SK-N-SH treated with all-trans-retinoic acid at 6 μM for 48 hours (cell line): ENCODE measurements at regions not wholly inside any gene's neighbourhood (a gene's known extent, or its start where the extent isn't known, plus 50 kb on each side); places are given as distances from the start of the nearest gene placed in this dataset.

Source experiments
- ATAC-seq: fragments of 200-7000 bp; cut with Tn5 transposase; 3 replicates; pipeline ENCODE4 v1.9.1; 2020; ENCODE audit warnings: mild to moderate bottlenecking, moderate library complexity
- ARNTL ChIP-seq: fragments of 450-650 bp; formaldehyde crosslinking; IDR thresholded peaks from 2 replicates; pipeline ENCODE4 v1.5.0; 2020; ENCODE audit warnings: low read depth, mild to moderate bottlenecking, moderate library complexity, borderline replicate concordance
- BACH2 ChIP-seq: fragments of 250-450 bp; sonication (Bioruptor Pico); IDR thresholded peaks from 2 replicates; pipeline ENCODE4 v1.9.0; 2021; ENCODE audit warnings: mild to moderate bottlenecking, borderline replicate concordance
- CSDC2 ChIP-seq: fragments of 250-450 bp; sonication (Bioruptor Pico); IDR thresholded peaks from 2 replicates; pipeline ENCODE4 v1.5.0; 2020; ENCODE audit warnings: mild to moderate bottlenecking, moderate library complexity
- ESRRG ChIP-seq: fragments of 250-450 bp; sonication (Bioruptor Pico); IDR thresholded peaks from 2 replicates; pipeline ENCODE4 v1.6.1; 2021; ENCODE audit warnings: mild to moderate bottlenecking
- GLIS3 ChIP-seq: fragments of 250-450 bp; sonication (Bioruptor Pico); IDR thresholded peaks from 2 replicates; pipeline ENCODE4 v1.5.0; 2020; ENCODE audit warnings: mild to moderate bottlenecking, moderate library complexity
- ISL1 ChIP-seq: fragments of 250-450 bp; sonication (Bioruptor Pico); IDR thresholded peaks from 2 replicates; pipeline ENCODE4 v2.1.2; 2022; ENCODE audit warnings: mild to moderate bottlenecking, moderate library complexity
- PPARA ChIP-seq: fragments of 250-450 bp; sonication (Bioruptor Pico); IDR thresholded peaks from 2 replicates; pipeline ENCODE4 v1.5.0; 2020; ENCODE audit warnings: mild to moderate bottlenecking, borderline replicate concordance
- RARB ChIP-seq: fragments of 250-450 bp; sonication (Bioruptor Pico); IDR thresholded peaks from 2 replicates; pipeline ENCODE4 v1.8.0; 2021; ENCODE audit warnings: mild to moderate bottlenecking, moderate library complexity
- SNAI2 ChIP-seq: fragments of 250-450 bp; sonication (Bioruptor Pico); IDR thresholded peaks from 2 replicates; pipeline ENCODE4 v1.5.0; 2020; ENCODE audit warnings: mild to moderate bottlenecking, moderate library complexity
- TCF4 ChIP-seq: fragments of 250-450 bp; sonication (Bioruptor Pico); IDR thresholded peaks from 2 replicates; pipeline ENCODE4 v1.8.0; 2021; ENCODE audit warnings: mild to moderate bottlenecking, moderate library complexity, borderline replicate concordance
- TOX ChIP-seq: fragments of 250-450 bp; sonication (Bioruptor Pico); IDR thresholded peaks from 2 replicates; pipeline ENCODE4 v1.8.0; 2021; ENCODE audit warnings: mild to moderate bottlenecking, moderate library complexity, borderline replicate concordance
- ZC3H10 ChIP-seq: fragments of 250-450 bp; sonication (Bioruptor Pico); IDR thresholded peaks from 2 replicates; pipeline ENCODE4 v1.5.1; 2021; ENCODE audit warnings: mild to moderate bottlenecking, moderate library complexity
- ZFP30 ChIP-seq: fragments of 450-650 bp; formaldehyde crosslinking; IDR thresholded peaks from 2 replicates; pipeline ENCODE4 v1.5.0; 2022; ENCODE audit warnings: mild to moderate bottlenecking, moderate library complexity
- ZNF565 ChIP-seq: fragments of 450-650 bp; formaldehyde crosslinking; conservative IDR thresholded peaks from 2 replicates; pipeline ENCODE4 v1.5.0; 2020; ENCODE audit warnings: low read depth, mild to moderate bottlenecking, moderate library complexity
- ZNF70 ChIP-seq: fragments of 450-650 bp; formaldehyde crosslinking; IDR thresholded peaks from 2 replicates; pipeline ENCODE4 v1.5.0; 2020; ENCODE audit warnings: mild to moderate bottlenecking, moderate library complexity
- ZNF8 ChIP-seq: fragments of 450-650 bp; formaldehyde crosslinking; IDR thresholded peaks from 2 replicates; pipeline ENCODE4 v1.5.0; 2020; ENCODE audit warnings: mild to moderate bottlenecking, moderate library complexity
- TF ChIP-seq, protein P1 (sequence below): fragments of 250-450 bp; sonication (Bioruptor Pico); IDR thresholded peaks from 2 replicates; pipeline ENCODE4 v1.8.0; 2020; ENCODE audit warnings: mild to moderate bottlenecking, moderate library complexity, borderline replicate concordance
- TF ChIP-seq, protein P2 (sequence below): fragments of 250-450 bp; sonication (Bioruptor Pico); IDR thresholded peaks from 2 replicates; pipeline ENCODE4 v1.5.0; 2020; ENCODE audit warnings: mild to moderate bottlenecking, moderate library complexity
- TF ChIP-seq, protein P3 (sequence below): fragments of 250-450 bp; sonication (Bioruptor Pico); IDR thresholded peaks from 2 replicates; pipeline ENCODE4 v1.5.1; 2021; ENCODE audit warnings: mild to moderate bottlenecking, moderate library complexity
- TF ChIP-seq, protein P4 (sequence below): fragments of 250-450 bp; sonication (Bioruptor Pico); IDR thresholded peaks from 2 replicates; pipeline ENCODE4 v1.5.1; 2020; ENCODE audit warnings: low read depth, mild to moderate bottlenecking, moderate library complexity
- TF ChIP-seq, protein P5 (sequence below): fragments of 250-450 bp; sonication (Bioruptor Pico); IDR thresholded peaks from 2 replicates; pipeline ENCODE4 v1.8.0; 2021; ENCODE audit warnings: low read depth, mild to moderate bottlenecking, moderate library complexity, borderline replicate concordance

DNA sequence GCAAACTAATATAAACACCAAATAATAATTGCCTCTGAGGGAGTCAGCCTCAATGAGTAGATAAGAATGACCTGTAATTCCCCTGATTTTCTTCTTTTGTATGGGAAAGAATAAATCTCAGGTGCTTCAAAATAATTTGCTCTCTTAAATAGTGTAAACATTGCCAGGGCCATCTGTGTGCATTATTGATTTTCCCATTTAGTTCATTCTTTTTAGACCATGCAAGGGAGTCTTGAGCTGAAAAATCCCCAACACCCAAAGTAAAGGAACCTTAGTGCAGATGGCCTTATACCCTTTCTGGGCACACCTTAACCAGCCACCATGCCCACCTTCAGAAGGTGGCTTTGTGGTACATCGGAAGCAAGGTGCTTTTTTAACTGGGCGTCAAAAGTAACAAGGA, 267.2 kb downstream of the TMEM114 start:
- TF ChIP-seq ESRRG (CRISPR knock-in tag) (no peak), RARB (CRISPR knock-in tag) (no peak), SNAI2 (CRISPR knock-in tag) (no peak), ZFP30 (CRISPR knock-in tag) (no peak), TOX (CRISPR knock-in tag) (no peak), BACH2 (CRISPR knock-in tag) (no peak), ZC3H10 (CRISPR knock-in tag) (no peak), CSDC2 (CRISPR knock-in tag) (no peak), PPARA (CRISPR knock-in tag) (no peak), GLIS3 (no peak), ISL1 (CRISPR knock-in tag) (no peak), ZNF70 (CRISPR knock-in tag) (no peak), TCF4 (no peak), ZNF565 (CRISPR knock-in tag) (no peak)
- TF ChIP-seq, protein P1, sequence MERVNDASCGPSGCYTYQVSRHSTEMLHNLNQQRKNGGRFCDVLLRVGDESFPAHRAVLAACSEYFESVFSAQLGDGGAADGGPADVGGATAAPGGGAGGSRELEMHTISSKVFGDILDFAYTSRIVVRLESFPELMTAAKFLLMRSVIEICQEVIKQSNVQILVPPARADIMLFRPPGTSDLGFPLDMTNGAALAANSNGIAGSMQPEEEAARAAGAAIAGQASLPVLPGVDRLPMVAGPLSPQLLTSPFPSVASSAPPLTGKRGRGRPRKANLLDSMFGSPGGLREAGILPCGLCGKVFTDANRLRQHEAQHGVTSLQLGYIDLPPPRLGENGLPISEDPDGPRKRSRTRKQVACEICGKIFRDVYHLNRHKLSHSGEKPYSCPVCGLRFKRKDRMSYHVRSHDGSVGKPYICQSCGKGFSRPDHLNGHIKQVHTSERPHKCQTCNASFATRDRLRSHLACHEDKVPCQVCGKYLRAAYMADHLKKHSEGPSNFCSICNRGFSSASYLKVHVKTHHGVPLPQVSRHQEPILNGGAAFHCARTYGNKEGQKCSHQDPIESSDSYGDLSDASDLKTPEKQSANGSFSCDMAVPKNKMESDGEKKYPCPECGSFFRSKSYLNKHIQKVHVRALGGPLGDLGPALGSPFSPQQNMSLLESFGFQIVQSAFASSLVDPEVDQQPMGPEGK (CRISPR knock-in tag), result no peak
- TF ChIP-seq, protein P2, sequence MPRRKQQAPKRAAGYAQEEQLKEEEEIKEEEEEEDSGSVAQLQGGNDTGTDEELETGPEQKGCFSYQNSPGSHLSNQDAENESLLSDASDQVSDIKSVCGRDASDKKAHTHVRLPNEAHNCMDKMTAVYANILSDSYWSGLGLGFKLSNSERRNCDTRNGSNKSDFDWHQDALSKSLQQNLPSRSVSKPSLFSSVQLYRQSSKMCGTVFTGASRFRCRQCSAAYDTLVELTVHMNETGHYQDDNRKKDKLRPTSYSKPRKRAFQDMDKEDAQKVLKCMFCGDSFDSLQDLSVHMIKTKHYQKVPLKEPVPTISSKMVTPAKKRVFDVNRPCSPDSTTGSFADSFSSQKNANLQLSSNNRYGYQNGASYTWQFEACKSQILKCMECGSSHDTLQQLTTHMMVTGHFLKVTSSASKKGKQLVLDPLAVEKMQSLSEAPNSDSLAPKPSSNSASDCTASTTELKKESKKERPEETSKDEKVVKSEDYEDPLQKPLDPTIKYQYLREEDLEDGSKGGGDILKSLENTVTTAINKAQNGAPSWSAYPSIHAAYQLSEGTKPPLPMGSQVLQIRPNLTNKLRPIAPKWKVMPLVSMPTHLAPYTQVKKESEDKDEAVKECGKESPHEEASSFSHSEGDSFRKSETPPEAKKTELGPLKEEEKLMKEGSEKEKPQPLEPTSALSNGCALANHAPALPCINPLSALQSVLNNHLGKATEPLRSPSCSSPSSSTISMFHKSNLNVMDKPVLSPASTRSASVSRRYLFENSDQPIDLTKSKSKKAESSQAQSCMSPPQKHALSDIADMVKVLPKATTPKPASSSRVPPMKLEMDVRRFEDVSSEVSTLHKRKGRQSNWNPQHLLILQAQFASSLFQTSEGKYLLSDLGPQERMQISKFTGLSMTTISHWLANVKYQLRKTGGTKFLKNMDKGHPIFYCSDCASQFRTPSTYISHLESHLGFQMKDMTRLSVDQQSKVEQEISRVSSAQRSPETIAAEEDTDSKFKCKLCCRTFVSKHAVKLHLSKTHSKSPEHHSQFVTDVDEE (CRISPR knock-in tag), result no peak
- TF ChIP-seq, protein P3, sequence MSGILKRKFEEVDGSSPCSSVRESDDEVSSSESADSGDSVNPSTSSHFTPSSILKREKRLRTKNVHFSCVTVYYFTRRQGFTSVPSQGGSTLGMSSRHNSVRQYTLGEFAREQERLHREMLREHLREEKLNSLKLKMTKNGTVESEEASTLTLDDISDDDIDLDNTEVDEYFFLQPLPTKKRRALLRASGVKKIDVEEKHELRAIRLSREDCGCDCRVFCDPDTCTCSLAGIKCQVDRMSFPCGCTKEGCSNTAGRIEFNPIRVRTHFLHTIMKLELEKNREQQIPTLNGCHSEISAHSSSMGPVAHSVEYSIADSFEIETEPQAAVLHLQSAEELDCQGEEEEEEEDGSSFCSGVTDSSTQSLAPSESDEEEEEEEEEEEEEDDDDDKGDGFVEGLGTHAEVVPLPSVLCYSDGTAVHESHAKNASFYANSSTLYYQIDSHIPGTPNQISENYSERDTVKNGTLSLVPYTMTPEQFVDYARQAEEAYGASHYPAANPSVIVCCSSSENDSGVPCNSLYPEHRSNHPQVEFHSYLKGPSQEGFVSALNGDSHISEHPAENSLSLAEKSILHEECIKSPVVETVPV, result no peak
- TF ChIP-seq, protein P4, sequence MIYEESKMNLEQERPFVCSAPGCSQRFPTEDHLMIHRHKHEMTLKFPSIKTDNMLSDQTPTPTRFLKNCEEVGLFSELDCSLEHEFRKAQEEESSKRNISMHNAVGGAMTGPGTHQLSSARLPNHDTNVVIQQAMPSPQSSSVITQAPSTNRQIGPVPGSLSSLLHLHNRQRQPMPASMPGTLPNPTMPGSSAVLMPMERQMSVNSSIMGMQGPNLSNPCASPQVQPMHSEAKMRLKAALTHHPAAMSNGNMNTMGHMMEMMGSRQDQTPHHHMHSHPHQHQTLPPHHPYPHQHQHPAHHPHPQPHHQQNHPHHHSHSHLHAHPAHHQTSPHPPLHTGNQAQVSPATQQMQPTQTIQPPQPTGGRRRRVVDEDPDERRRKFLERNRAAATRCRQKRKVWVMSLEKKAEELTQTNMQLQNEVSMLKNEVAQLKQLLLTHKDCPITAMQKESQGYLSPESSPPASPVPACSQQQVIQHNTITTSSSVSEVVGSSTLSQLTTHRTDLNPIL, result no peak
- TF ChIP-seq, protein P5, sequence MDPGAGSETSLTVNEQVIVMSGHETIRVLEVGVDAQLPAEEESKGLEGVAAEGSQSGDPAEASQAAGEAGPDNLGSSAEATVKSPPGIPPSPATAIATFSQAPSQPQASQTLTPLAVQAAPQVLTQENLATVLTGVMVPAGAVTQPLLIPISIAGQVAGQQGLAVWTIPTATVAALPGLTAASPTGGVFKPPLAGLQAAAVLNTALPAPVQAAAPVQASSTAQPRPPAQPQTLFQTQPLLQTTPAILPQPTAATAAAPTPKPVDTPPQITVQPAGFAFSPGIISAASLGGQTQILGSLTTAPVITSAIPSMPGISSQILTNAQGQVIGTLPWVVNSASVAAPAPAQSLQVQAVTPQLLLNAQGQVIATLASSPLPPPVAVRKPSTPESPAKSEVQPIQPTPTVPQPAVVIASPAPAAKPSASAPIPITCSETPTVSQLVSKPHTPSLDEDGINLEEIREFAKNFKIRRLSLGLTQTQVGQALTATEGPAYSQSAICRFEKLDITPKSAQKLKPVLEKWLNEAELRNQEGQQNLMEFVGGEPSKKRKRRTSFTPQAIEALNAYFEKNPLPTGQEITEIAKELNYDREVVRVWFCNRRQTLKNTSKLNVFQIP, result no peak
- no peak for ATAC-seq

DNA sequence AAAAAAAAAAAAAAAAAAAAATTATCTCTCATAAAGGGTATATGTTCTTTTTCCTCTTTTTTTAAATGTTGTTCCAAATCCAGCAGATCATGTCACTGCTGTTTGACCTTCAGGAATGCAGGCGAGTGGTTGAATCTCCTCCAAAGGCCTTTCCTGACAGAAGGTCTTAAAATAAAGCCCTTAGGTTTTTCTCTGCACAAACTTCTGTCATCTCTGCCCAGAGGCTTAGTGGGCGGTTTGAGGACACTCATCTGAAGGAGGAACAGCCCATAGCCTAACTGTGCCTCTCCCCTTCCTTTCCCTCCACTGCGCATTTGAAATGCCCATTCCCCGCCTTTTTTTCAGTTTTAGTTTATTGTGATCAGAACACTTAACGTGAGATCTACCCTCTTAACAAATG, 270.2 kb downstream of the TMEM114 start:
- ATAC-seq, result no peak

More for the DNA sequence above, 270.2 kb downstream of the TMEM114 start:
- TF ChIP-seq, protein P1 (CRISPR knock-in tag), result no peak
- TF ChIP-seq GLIS3 (no peak), PPARA (CRISPR knock-in tag) (no peak), ARNTL (CRISPR knock-in tag) (no peak), ESRRG (CRISPR knock-in tag) (no peak), ZNF70 (CRISPR knock-in tag) (no peak), TCF4 (no peak), TOX (CRISPR knock-in tag) (no peak), SNAI2 (CRISPR knock-in tag) (no peak), BACH2 (CRISPR knock-in tag) (no peak), ZNF8 (CRISPR knock-in tag) (no peak)
- TF ChIP-seq, protein P4, result no peak
